NCI-H345 treated with DMSO at 0.1 percent for 48 hours (cell line): ENCODE measurements at regions not wholly inside any gene's neighbourhood (a gene's known extent, or its start where the extent isn't known, plus 50 kb on each side); places are given as distances from the start of the nearest gene placed in this dataset.

ENCODE experiments used
- DNase-seq: peaks from one replicate; lab custom pipeline; 2025; ENCODE audit not compliant: unreplicated experiment; lab: John Stamatoyannopoulos, UW

DNA sequence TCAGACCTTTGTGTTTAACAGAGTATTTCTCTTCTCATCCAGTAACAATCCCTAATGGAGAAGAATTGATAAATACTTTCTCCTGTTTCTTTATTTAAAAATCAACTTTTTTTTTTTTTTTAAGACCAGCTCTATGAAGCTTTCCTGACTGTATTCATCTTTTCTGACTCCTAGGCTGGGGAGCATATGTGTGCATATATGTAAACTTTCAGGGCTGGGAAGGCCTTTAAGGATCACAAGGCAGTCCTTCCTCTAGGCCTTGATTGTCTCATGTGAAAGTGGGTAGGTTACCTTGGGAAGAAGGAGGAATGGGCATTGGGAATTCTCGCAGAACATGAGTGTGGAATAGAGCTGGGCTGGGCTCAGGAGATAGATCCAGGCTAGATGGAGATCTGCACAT lies 292.9 kb upstream of the SALL1 start:
- DNase-seq: no peak

DNA sequence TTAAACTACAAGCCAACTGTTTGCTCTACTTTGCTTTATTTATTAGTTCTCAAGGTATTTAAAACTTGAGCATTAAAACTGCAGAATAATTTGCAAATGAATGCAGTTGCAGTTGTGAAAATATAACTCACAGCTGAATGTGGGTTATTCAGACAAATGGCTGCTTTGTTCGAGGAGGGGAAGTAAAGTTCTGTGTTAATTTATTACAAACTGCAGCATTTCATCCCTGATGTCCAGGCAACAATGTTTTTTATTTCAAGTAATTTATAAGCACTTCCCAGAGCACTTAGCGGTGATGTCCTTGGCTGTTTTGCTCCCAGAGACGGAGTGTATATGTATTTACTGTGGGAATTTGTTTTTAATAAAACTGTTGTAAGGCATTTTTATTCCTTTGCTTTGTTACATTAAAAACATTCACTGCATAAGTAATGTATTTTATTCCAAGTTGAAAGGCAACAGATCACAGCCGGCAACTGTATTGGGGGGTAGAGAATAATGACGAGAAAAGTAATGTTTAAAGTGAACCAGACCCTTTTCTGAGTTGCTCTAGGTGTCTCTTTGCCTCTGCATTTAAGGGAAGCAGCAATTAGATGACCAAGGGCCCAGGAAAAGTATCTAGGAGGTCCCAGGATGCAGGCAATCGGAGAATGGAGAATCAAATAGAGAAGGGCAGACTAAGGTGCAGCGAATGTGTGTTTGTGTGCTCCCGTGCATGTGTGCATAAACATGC lies 291.2 kb upstream of the SALL1 start:
- no peak for DNase-seq

DNA sequence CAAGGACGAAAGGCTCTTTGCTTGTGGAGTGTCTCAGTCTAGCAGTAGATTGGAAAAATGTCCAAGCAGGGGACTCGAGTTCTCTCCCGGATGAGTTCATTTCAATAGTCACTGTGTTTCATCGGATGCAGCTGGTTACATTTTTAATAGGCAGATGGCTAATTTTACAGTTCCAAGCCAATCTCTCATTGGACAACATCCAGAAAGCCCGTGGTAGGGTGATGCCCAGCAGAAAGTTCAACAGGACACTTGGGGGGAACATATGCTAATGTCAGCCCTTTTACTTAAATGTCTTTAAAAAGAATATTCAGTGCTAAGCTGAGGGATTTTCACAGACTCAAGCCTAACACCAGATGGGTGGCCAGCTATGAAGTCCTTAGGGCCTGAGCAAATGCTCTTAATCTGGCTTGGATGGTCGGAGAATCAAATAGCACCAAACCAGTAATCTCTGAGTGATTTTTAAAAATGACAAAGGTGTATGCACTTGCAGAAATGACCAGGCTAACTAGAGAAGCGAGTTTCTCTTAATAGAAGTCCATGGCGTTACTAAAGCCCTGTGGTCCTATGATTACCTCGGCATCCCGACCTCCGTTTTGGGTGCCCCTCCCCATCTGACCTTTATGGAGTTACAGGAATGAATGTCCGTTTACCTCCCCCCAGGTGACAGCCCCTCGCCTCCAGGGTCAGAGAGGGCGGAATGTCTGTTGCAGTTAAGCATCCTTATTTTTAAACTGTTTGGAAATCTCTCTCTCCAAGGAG lies 289.2 kb upstream of the SALL1 start:
- peak; percentile 67 for DNase-seq

DNA sequence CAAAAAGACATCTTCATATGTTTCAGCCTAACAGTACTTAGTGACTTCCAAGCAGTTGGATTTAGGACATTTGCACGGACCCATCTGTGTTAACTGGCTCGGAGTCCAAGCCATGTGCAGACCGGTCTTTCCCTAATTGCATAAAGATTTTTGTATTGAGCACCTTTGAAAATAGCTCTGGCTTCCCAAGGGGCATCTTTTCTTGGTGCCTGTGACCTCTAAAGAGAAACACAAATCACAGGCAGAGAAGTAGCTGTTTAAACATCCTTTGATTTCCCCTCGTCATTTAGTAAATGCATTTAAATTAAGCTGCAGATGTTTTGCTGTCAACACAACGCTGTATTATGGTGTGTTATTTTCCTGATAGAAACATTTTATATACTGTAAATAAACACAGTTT lies 288.2 kb upstream of the SALL1 start:
- DNase-seq: no peak

DNA sequence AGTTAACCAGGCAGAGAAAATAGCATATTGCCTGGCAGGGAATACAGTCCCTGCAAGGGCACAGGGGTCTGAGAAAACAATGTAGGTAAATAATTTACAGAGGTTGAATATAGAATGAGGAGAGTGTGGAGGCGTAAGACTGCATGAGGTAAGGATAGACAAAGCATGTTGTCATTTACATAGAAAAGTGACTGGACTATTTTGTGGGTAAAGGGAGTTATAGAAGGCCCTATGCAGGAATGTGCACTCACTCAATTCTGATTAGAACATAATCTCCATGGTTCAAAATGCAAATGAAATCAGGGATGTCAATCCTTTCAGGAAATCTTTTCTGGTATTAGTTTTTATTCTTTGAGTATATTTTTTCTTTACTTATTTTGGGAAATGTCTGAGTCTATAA lies 285.7 kb upstream of the SALL1 start:
- DNase-seq: no peak

DNA sequence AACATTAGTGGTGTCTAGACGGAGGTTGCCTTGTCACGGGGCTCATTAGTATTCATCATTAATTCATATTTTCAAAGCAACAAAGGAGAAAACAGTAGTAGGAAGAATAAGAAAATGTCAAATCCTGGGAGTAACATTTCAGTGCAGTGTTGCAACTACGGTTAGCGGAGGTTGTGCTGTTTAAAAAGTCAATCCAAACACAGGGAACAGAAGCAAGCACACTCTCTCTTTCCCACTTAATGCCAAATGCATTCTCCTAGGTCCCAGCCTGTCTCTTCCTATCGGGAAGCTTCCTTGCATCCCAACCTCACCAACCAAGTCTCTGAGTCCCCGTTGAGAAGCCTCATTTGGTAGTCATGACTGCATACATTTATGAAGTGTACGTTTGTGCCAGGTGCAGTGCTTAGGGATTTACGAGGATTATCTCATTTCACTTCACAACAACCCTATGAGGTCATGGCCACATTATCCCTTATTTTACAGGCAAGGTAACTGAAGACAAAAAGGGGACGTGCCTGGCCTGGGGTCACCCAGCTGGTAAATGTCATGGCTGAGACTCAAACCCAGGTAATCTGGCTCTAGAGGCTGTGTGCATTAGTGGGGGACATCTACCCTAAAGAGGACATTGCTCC lies 283.6 kb upstream of the SALL1 start:
- DNase-seq: no peak

DNA sequence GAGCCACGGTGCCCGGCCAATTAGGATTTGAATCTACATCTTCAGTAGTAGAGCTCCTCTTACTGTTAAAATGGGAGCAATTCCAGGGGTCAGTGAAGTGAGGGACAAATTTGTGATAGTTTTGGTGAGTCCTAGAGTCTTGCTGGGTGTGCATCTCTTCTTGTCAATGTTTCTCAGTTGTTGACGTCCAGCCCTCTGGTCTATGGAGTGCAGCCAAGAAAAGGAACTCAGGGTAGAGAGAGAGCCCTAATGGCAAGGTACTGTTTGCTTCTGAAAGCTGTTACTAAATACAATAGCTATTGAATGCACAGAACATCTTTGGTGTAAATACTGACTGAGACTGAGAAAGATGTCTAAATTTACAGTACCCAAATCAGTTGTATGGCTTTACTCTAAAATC lies 282.5 kb upstream of the SALL1 start:
- no peak for DNase-seq

DNA sequence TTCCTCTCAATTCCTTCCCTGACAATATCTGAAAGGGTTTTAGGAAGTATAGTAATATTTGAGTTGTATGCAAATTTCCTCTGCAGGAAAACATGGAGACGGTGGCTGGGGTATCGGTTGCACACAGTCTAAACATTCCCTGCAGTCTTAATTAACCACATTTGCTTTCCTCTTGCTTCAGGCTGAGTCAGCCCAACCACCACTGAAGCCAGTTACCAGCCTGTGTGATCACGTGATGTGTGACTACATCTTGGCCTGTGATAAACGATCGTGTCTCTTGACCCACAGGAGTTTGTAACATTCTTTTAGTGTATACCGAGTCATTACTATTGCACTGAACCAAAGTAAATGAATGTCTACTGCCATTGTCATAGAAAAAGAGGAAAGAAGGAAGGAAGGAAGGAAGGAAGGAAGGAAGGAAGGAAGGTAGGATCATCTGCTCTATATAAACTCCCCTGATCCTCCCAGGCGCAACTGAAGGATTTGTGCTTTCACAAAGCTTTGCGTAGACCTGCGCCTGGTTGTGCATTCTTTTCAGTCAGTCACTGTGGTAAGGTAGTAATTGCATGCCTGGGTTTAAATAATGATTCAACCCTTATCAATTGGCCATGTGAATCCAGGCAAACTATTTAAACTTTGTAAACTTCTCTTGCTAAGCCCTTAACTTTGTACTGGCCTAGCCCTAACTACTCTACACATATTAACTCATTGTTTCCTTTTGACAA lies 280.6 kb upstream of the SALL1 start:
- DNase-seq: no peak

DNA sequence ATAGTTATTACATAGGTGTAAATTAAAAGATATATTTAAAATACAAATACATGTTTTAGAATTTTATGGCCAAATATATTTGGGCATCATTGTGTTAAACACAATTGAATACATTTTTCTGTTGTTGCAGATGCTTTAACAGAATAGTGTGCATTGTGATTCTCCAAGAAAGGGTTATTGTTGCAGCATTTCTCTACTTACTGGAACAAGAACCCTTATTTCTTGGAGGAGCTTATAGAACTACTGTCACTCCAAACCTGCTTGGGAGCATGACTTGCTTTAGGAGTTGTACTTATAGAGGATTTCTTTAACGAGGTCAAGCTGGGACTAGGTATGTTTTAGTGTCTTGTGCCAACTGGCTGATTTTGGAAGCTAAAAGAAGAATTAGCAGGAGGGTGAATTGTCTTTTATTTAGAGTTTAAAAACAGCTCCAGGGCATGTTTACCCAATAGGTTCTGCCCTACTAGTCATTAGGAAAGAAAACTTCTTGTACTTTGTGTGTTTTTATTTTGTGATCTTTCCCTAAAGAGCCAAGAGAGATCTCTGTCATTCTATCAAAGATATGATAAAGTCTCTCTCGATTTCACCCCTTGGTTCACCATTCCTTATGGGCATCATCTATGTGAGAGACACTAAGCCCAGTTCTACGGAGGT lies 279.8 kb upstream of the SALL1 start:
- DNase-seq: no peak

DNA sequence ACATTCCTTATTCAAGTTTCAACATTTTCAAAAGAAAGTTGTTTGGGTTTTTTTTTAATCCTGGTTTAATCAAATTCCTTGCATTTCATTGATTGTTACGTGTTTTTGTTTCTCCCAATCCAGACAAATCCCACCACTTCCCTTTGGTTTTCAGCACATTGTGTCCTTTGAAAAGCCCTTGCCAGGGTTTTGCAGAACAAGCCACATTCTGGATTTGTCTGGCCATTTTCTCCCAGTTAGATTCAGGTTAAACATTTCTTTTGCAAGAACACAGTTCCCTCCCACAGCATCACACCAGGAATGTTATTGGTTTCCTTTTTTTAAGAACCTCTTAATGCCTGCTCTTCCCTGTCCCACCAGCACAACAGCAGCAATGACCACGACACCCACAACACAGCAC lies 278.0 kb upstream of the SALL1 start:
- DNase-seq: no peak

DNA sequence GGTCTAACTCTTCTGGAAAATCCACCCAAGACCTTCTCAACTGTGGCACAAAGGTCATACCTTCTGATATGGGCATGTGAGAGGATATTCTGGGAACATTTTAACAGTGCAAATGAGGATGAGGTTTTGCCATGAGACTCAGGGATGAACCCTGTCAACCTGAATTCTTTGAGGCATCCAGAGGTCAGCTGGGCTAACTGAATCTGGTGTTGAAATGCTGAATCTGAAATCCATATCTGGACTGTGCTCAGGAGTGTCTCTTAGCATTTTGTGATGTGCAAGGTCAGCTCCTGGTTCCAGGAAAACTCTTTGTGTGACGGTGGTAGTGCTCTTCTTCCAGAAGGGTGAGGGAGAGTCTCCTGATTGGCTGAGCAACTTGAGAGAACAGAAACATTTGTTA lies 276.0 kb upstream of the SALL1 start:
- DNase-seq: no peak

DNA sequence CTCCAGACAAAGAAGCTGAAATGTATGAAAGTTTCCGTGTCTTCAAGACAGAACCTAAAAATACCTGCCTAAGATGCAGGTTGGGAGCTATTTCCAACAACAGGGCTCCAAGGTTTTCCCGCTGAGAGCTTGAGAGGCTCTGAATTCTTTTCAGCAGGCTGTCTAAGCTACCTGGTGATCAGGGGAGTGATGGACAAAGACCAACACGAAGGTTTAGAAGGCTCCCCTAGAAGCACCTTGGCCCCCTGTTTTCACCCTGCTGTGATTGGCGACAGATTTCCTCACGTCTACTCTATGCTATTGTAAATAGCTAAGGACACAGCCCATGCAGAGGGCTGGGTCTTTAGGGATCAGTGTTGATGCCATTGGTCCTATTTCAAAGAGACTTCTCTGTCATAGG lies 275.2 kb upstream of the SALL1 start:
- no peak for DNase-seq

DNA sequence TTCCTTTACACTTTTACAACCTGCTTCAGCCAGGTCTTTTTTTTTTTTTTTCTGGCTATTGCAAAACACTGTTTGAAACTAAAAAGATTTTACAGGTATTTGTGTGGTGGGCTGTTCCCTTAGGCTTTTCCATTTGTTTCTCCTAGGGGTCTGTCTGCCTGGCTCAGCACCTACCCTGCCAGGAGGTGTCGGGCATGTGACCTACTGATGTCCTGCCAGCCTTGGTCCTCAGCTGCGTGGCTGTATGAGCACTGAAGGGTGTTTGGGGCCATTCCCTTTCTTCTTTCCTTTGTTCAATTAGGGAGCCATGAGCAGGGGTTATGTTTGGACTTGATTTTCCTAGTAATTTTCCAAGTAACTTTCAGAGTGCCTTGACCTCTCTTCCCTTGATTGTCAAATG lies 269.2 kb upstream of the SALL1 start:
- DNase-seq: no peak

DNA sequence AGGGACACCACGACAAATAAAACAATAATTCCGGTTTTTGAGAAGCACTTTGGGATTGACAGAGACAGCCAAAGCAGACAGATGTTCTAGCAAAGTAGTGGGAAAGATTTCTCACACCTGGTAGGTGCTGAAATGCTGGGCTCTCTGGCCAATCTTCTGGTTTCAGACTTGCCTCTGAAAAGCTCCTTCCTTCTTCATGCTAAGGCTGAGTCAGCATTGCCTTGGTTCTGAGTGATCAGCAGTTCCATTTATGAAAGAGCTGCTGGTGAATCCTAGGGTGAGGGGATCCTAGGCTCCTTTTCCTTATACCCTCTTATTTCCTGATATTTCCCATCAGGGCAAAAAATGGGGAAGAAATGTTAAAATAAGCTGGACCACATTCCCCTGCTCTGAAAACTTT lies 268.7 kb upstream of the SALL1 start:
- no peak for DNase-seq

DNA sequence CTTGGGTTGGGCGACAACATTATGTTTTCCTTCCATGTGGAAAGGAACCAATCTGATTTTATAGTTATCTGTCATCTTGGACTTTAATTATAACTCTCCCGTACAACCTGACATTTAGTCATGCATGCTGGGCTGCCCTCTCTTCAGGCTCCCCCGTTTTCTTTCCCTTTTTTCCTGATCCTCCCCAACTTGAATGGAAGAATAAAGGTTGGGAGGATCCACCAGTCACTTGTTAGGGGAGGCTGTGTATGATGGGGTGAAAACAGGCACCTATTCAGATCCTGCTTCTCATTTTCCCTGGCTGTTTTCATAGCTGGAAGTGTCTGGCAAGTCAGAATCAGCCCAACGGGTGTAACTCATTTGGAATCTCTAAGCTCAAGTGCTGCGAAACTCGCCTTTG lies 267.2 kb upstream of the SALL1 start:
- no peak for DNase-seq

DNA sequence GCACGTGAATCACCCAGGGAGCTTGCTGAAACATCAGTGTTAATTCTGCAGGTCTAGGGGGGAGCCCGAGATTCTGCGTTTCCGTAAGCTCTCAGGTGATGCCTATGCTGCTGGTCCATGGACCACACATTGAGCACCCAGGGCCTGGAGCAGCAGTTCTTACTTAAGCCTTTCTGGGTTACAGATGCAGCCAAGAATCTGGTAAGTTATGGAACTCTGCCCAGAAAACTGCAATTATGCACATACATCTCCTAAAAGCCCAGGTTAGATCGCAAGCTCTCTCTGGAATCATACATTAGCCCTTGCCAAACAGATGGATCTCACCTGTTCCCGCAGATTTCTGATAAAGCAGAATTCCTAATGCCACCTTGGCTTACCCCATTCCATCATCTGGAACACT lies 265.9 kb upstream of the SALL1 start:
- DNase-seq: no peak

DNA sequence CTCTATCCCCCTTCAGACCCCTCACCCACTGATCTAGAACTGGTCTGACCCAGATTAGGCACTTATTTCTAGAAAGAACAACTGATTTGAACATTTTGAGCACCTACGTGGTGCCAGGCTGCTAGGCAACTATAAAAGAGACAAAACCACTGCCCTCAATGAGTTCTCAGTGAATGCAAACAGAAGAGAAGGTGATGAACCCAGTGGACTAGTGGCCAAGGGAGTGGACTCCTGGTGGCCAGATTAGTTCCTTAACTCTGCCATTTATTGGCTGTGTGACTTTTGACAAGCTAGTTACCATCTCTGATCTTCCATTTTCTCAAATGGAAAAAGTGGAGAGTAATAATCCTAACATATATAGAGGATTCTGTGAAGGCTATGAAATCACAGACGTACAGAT lies 259.1 kb upstream of the SALL1 start:
- no peak for DNase-seq

DNA sequence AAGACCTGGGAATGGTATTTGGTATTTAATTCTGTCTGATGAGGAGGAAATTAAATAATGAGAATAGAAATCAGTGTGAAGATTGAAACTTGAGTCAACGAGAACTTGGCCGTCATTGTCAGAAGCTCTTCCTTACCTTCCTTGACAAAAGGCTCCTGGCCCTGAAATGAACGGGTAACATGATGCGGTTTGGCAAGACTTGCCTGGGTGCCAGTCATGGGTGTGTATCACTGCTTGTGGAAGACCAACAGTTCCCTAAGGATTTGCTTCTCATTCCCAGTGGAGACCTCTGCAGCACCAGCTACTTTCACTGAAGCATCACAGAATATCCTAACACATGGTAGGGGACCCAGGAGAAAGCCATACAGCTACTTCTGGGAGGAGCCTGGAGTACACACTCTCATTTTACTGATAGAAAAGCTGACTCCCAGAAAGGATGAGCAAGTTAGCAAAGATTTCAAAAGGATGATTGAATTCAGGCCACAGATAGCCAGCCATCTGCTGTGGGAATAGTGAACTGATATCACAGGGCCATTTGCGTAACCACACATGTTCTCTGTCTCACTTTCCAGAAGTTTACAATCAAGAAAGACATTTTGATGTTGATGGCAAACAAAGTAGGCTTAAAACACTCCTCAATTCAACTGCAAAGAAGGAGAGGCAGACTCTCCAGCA lies 258.1 kb upstream of the SALL1 start:
- no peak for DNase-seq

DNA sequence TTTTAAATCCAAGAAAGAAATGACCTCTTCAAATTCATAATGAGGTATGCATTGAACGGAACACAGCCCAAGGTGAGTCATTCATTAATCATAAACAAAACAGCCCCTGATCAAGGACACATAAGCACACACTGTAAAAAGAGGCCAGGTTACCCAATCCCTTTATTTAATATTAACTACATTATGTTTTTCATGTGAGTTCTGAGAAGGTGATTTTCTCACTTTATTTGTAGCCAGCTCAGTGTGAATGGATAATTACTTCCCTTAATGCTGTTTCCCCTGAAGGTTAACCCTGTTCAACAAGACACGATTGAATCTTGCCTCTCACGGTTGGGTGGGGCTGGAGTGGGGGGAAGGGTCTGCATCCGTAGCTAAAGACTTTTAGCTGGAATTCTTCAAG lies 257.3 kb upstream of the SALL1 start:
- no peak for DNase-seq

DNA sequence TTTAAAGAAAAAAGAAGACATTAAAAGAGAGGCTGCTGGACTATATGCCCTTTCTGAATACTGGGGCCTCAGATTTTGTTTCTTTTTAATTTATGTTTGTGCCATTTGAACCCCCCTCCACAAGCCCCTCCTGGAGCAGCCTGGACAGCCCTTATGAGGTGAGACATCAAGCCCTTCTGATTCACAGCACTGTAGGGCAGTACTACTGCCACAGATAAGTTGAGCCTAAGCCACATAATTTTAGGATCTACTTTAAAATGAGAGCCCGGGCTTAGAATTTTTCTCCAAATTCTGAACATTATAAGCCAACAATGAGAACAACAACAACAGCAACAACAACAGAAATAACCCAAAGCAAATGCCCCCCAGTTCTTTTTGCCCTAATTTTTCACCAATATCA lies 256.9 kb upstream of the SALL1 start:
- DNase-seq: no peak

DNA sequence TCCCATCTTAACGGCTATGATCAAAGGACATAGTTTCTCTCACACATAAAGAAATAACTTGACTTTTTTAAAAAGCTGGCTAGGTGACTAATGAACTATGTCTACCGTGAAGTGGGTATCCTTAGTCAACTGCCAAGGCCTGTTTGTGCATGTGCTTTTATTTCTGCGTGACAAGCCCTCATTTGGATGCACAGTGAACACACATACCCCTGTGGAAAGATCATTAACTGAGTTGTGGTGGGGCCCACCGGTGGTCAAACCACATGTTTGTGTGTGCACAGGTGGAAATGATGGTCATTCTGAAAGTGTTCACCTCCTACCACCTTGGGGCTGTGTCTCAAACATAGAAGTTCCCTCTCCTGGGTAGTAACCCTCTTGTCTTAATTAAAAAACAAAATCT lies 256.1 kb upstream of the SALL1 start:
- DNase-seq: no peak
